NOMO-1 treated with DMSO at 0.1 percent for 48 hours (cell line): ENCODE measurements at regions not wholly inside any gene's neighbourhood (a gene's known extent, or its start where the extent isn't known, plus 50 kb on each side); places are given as distances from the start of the nearest gene placed in this dataset.
A peak's percentile ranks its signal among the peaks of the same experiment; 100 is the strongest.

Experiments
- DNase-seq: peaks from one replicate; lab custom pipeline; 2025; ENCODE audit not compliant: unreplicated experiment; lab: John Stamatoyannopoulos, UW

- no peak for DNase-seq
These were observed 51.8 kb upstream of the TLE1 start for GRCh38 chr9:81741103-81741502.

- DNase-seq = no peak
These were observed 58.7 kb upstream of the TLE1 start for GRCh38 chr9:81748091-81748490.

GRCh38 chr9:81753436-81753835 is 64.1 kb upstream of the TLE1 start:
- no peak for DNase-seq

- no peak for DNase-seq
These were observed 64.9 kb upstream of the TLE1 start for GRCh38 chr9:81754245-81754644.

- DNase-seq = no peak
These were observed 66.4 kb upstream of the TLE1 start for GRCh38 chr9:81755721-81756120.

- DNase-seq = no peak
These were observed 67.2 kb upstream of the TLE1 start for GRCh38 chr9:81756561-81756960.

GRCh38 chr9:81758123-81758797 is 68.9 kb upstream of the TLE1 start:
- DNase-seq = no peak

- DNase-seq = no peak
These were observed 70.4 kb upstream of the TLE1 start for GRCh38 chr9:81759680-81760215.

GRCh38 chr9:81767921-81768320 is 78.6 kb upstream of the TLE1 start:
- no peak for DNase-seq

GRCh38 chr9:81771571-81771970 is 82.2 kb upstream of the TLE1 start:
- DNase-seq = no peak

GRCh38 chr9:81772144-81772543 is 82.8 kb upstream of the TLE1 start:
- DNase-seq = no peak

- DNase-seq = no peak
These were observed 87.0 kb upstream of the TLE1 start for GRCh38 chr9:81776390-81776789.

GRCh38 chr9:81776834-81777233 is 87.5 kb upstream of the TLE1 start:
- DNase-seq = no peak

- DNase-seq = no peak
These were observed 88.1 kb upstream of the TLE1 start for GRCh38 chr9:81777482-81777881.

- DNase-seq = peak; percentile 0
These were observed 93.1 kb upstream of the TLE1 start for GRCh38 chr9:81782313-81782995.

- DNase-seq = no peak
These were observed 98.6 kb upstream of the TLE1 start for GRCh38 chr9:81787747-81788632.

GRCh38 chr9:81789721-81790120 is 100.4 kb upstream of the TLE1 start:
- no peak for DNase-seq

GRCh38 chr9:81790166-81790565 is 100.8 kb upstream of the TLE1 start:
- no peak for DNase-seq

- no peak for DNase-seq
These were observed 101.7 kb upstream of the TLE1 start for GRCh38 chr9:81791076-81791475.

- DNase-seq = no peak
These were observed 109.3 kb upstream of the TLE1 start for GRCh38 chr9:81798606-81799005.

GRCh38 chr9:81801190-81801589 is 111.8 kb upstream of the TLE1 start:
- no peak for DNase-seq

- no peak for DNase-seq
These were observed 115.0 kb upstream of the TLE1 start for GRCh38 chr9:81804306-81804705.
